Activated CD4-positive, alpha-beta T cell treated with anti-CD3 and anti-CD28 coated beads, Interleukin-2, amount 50 U/mL, for 48 hours (primary cell): ENCODE measurements at regions not wholly inside any gene's neighbourhood (a gene's known extent, or its start where the extent isn't known, plus 50 kb on each side); places are given as distances from the start of the nearest gene placed in this dataset.
"Not testable (repeated sequence)": the region's sequence is repeated elsewhere in the genome, so short reads cannot be mapped to it uniquely, and the experiment has no call there.

Experiments
- DNase-seq, 2 experiments: peaks; one replicate each; pipeline ENCODE4 v3.0.0-alpha.2; 2020

- DNase-seq: not testable (repeated sequence)
Measured at GRCh38 chr20:29320216-29320949, 1937.1 kb upstream of the DEFB115 start.

DNA sequence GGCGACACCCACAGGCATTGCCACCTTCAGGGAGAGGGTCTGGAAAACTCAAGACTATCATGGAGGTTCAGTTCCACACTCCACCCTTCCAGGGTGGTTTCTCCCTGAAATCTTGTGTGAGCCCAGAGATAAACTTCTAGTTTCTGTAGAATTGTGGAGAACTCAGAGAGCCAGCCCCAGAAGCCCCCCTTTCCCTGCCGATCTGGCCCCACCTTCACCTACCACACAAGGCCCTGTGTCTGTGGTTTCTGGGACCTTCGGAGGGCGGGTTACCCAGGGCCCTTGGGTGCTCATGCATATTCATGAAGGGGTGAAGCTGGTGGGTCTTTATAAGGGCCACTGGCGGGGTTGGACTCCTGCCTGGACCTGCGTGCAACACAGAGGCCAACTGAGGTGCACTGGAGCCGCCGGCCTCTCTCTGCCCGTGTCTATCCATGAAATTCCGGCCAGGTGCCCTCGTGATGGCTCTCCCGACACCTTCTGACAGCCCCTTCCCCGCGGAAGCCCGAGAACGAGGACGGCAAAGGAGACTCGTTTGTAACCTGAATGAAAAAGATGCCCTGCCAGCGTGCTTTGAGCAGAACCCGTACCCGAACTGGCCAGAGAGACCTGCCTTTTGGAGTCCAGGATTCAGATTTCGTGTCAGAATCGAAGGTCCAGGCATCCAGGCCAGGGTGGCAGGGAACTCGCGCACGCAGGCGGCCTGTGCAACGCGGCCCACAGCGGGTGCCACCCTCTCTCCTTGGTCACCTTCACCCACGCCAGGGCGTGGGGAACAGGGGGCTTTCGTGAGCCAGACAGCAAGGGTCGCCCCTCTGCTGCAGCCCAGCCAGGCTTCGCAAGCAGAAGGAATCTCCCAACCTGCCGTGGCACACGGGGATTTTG is 1933.6 kb upstream of the DEFB115 start:
- DNase-seq: not testable (repeated sequence)

GRCh38 chr20:29324516-29325303 is 1932.8 kb upstream of the DEFB115 start:
- not testable (repeated sequence) for DNase-seq

DNA sequence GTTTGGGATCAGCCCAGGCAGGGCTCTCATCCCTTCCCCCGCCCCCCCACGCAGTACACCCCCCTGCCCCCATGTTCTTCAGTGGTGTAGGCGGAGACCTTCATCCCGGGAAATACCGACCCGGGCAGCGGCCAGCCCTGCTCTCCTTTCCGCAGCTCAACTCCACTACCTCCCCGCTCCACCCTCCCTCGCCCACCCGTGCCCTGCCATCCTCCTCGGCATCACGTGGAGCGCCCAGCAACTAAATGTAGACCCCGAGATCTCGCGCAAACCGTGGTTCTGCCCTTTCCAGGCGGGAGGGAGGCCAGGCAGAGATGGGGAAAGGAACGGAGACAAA is 1932.2 kb upstream of the DEFB115 start:
- no peak for DNase-seq

GRCh38 chr20:29325781-29326180 is 1931.7 kb upstream of the DEFB115 start:
- not testable (repeated sequence) for DNase-seq

DNA sequence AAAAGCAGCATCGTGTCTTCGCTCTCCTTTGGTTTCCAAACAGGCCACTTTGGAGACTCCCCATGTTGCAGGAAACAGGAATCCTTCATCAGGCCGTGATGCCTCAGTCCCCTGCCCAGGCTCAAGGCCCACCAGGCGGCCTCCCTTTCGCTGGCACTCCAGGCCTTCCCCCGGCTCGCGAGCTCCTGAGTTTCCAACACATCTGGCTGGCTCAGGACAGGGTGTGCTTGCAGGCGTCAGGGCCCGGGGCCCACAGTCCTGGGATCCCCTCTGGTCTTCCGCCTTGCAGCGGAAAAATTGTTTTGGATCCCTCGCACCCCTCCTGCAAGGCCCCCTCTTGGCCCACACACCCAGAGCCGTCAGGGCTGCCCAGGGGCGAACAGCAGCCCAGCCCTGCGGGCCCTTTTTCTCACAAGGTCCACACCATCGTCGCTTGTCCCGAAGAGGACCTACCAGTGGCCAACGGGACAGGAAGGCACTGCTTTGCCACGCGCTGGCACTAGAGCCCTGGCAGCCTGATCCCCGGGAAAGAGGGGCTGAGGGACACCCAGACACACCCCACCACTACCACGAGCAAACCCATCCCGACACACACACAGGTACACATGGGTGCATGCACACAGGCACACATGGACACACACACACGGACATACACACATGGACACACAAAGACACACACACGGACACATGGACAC is 1930.9 kb upstream of the DEFB115 start:
- no peak for DNase-seq

- DNase-seq: peak; percentile 42 to 56
Measured at GRCh38 chr20:29327600-29328420, 1929.7 kb upstream of the DEFB115 start.

- not testable (repeated sequence) for DNase-seq
Measured at GRCh38 chr20:29330429-29331115, 1926.9 kb upstream of the DEFB115 start.

GRCh38 chr20:29349836-29350235 is 1907.6 kb upstream of the DEFB115 start:
- DNase-seq: no peak

DNA sequence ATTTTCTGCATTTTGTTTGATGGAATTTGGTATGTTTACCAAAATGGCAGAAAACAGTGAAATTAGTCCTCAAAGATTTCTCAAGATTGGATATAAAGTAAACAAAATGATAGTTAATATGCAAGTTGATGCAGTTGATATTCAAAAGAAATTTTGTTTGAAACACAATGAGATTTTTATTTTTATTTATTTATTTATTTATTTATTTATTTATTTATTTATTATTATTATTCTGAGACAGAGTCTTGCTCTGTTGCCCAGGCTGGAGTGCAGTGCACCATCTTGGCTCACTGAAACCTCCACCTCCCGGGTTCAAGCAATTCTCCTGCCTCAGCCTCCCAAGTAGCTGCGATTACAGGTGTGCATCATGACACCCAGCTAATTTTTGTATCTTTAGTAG is 1881.5 kb upstream of the DEFB115 start:
- not testable (repeated sequence) for DNase-seq

- not testable (repeated sequence) for DNase-seq
Measured at GRCh38 chr20:29392853-29393252, 1864.6 kb upstream of the DEFB115 start.

GRCh38 chr20:29408034-29408695 is 1849.3 kb upstream of the DEFB115 start:
- DNase-seq: no peak

DNA sequence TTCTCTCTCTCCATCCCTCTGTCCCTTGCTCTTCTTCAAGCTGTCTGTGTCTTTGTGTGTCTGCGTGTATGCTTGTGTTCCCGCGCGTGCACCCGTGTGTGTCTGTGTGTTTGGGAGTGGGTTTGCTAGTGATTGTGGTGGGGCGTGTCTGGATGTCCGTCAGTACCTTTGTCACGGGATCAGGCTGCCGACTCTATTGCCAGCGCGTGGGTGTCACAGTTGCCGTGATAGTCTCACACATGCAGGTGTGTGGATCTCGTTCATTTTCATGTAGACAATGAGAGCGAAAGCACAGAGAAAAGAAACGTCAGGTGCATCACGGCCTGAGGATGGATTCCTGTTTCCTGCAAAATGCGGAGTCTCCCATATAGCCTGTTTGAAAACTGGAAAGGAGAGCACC is 1848.8 kb upstream of the DEFB115 start:
- DNase-seq: not testable (repeated sequence)

DNA sequence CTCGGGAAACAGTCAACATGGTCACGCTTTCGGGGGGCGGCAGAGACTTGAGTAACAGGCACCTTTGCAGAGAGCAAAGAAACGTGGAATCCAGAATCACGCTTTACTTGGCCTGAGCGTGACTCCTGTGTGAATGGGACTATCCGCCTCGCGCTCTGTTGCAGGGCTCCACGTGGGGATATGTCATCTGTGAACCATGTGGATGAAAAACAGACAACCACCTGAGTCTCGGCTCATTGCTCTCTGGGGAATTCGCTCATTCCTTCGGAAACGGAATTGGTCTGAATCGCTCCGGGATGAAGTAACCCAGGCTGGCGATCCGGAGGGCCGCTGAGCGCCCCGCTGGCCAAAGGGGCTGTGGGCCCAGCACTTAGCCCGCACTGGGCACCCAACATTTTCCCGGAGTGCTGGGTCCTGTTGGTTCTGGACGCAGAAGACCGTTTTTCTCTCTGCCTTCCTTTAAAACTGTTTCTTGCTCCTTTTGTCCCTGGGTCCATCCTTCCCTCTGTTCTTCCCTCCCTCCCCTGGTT is 1848.2 kb upstream of the DEFB115 start:
- DNase-seq: not testable (repeated sequence)

GRCh38 chr20:29409833-29410805 is 1847.3 kb upstream of the DEFB115 start:
- no peak for DNase-seq

- no peak for DNase-seq
Measured at GRCh38 chr20:29410806-29411457, 1846.5 kb upstream of the DEFB115 start.

DNA sequence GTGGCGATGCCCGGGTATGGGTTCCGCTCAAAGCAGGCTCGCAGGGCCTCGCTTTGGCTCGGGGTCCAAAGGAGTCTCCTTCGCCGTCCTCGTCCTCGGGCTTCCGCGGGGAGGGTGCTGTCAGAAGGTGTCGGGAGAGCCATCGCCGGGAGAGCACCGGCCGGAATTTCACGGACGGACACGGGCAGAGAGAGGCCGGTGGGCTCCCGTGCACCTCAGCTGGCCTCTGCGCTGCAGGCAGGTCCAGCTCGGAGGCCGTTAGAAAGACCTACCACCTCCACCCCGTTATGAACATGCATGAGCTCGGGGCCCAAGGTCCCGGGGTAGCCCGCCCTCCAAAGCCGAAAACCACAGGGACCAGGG is 1846.0 kb upstream of the DEFB115 start:
- not testable (repeated sequence) for DNase-seq

DNA sequence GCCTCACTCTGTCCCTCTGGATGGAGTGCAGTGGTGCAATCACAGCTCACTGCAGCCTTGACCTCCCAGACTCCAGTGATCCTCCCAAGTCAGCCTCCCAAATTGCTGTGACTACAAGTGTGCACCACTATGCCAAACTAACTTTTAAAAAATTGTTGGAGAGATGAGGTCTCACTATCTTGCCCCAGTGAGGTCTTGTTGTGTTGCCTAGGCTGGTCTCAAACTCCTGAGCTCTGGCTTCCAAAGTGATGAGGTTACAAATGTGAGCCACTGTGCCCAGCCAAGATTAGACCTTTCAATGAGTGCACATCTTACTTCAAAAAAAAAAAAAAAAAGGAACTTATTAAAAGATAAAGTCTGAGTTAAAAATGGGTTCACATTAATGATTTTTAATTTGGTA is 1838.1 kb upstream of the DEFB115 start:
- no peak for DNase-seq
